Stomach (tissue), 8 donors: ENCODE measurements at regions not wholly inside any gene's neighbourhood (a gene's known extent, or its start where the extent isn't known, plus 50 kb on each side); places are given as distances from the start of the nearest gene placed in this dataset.

ENCODE experiments used
- DNase-seq, 2 donors: peaks; one replicate each; pipeline versions ENCODE4 v3.0.0 to v3.0.0-alpha.2; 2013 to 2019
- H3K27ac ChIP-seq, 5 donors: fragments of 200-600 bp in 4 of 5; sonication (generic) in 4 of 5; one replicate each; pipeline ENCODE4 v1.5.1; 2013 to 2019; ENCODE audit warnings: mild to moderate bottlenecking in 1 of 5, moderate library complexity in 1 of 5
- H3K27me3 ChIP-seq, 3 donors: fragments of 200-600 bp; sonication (generic); one replicate each; pipeline ENCODE4 v1.5.1; 2017 to 2019; ENCODE audit warnings: mixed run types in 1 of 3
- H3K36me3 ChIP-seq, 4 donors: fragments of 200-600 bp; sonication (generic); 1 replicate in 3 of 4; 2 replicates in 1 of 4; pipeline ENCODE4 v1.5.1; 2016 to 2019
- H3K4me1 ChIP-seq, 4 donors: fragments of 200-600 bp; sonication (generic); one replicate each; pipeline ENCODE4 v1.5.1; 2016 to 2019
- H3K4me3 ChIP-seq, 4 donors: fragments of 200-600 bp; sonication (generic) in 3 of 4; one replicate each; pipeline ENCODE4 v1.5.1; 2016 to 2019; ENCODE audit warnings: mild to moderate bottlenecking in 1 of 4
- H3K9me3 ChIP-seq, 4 donors: fragments of 200-600 bp; sonication (generic); one replicate each; pipeline ENCODE4 v1.5.1; 2016 to 2019
- CTCF ChIP-seq, 7 experiments: fragments of 450-650 bp in 4 of 7; fragments of 200-600 bp in 3 of 7; sonication (generic) in 3 of 7; IDR thresholded peaks; one replicate each; pipeline ENCODE4 v1.5.1; 2016 to 2019; ENCODE audit warnings: antibody characterized with exemption in 7 of 7, control low read depth in 2 of 7, mild to moderate bottlenecking in 1 of 7
- EP300 ChIP-seq: sonication (generic); formaldehyde crosslinking; IDR thresholded peaks from one replicate; pipeline ENCODE4 v1.6.1; 2017; ENCODE audit warnings: antibody characterized with exemption
- POLR2A ChIP-seq, 4 donors: fragments of 450-650 bp; IDR thresholded peaks; one replicate each; pipeline ENCODE4 v1.6.1; 2016; ENCODE audit warnings: antibody characterized with exemption in 4 of 4, control low read depth in 2 of 4, mild to moderate bottlenecking in 1 of 4, moderate library complexity in 1 of 4
- POLR2AphosphoS5 ChIP-seq, 3 donors: sonication (generic); formaldehyde crosslinking; IDR thresholded peaks; one replicate each; pipeline ENCODE4 v1.6.1; 2016; ENCODE audit warnings: antibody characterized with exemption in 3 of 3
- WGBS, 5 donors: extraction: QIAGEN DNeasy Blood & Tissue Kit in 3 of 5; methylation state at CpG; one replicate each; pipeline versions ENCODE4 v1.1.5 to v1.1.7; 2013 to 2018; 5-methylcytosine and 5-hydroxymethylcytosine counted together
- intact Hi-C: fragments of 100-400 bp; cut with DNase I; formaldehyde crosslinking; loops from one replicate; pipeline ENCODE4 v1.15.1; 2023; ENCODE audit warnings: low total_unique reads
- donor health status: healthy with polysubstance abuse.
- donor health status: Bipolar disorder and iron deficiency.
- donor health status: healthy.

- Histone ChIP-seq H3K4me3 (no peak overlapping the region), H3K27me3 (no peaks in the 10 kb centered on the region), H3K9me3 (no peaks in the 10 kb centered on the region), H3K27ac (no peak overlapping the region), H3K36me3 (no peaks in the 10 kb centered on the region), H3K4me1 (no peaks in the 10 kb centered on the region)
- 70 to 85% (median 83%) methylated on average over 3 of the region's 3 CpGs for WGBS, 5 donors
- intact Hi-C loops = no loop called here
- TF ChIP-seq POLR2A (IDR thresholded peaks at IDR 0.05) (no peak), CTCF (IDR thresholded peaks at IDR 0.05) (no peak), EP300 (no peak), POLR2AphosphoS5 (IDR thresholded peaks at IDR 0.05) (no peak)
- DNase-seq = no peak
Measured at GRCh38 chr16:9476744-9477143, 385.3 kb downstream of the HAPSTR1 start.

GRCh38 chr16:9479008-9479407, 387.6 kb downstream of the HAPSTR1 start:
- DNase-seq = no peak
- whole genome bisulfite sequencing, 5 donors = 55 to 63% (median 60%) methylated on average over 2 of the region's 2 CpGs
- H3K9me3 ChIP-seq = no peaks in the 10 kb centered on the region
- H3K36me3 ChIP-seq = no peaks in the 10 kb centered on the region
- H3K4me3 ChIP-seq = no peak overlapping the region
- no peaks in the 10 kb centered on the region for H3K4me1 ChIP-seq
- H3K27me3 ChIP-seq = no peaks in the 10 kb centered on the region
- H3K27ac ChIP-seq = no peak overlapping the region
- TF ChIP-seq POLR2A (IDR thresholded peaks at IDR 0.05) (no peak), POLR2AphosphoS5 (IDR thresholded peaks at IDR 0.05) (no peak), EP300 (no peak), CTCF (IDR thresholded peaks at IDR 0.05) (no peak)
- intact Hi-C loops = no loop called here

- no peak for DNase-seq
- intact Hi-C loops = no loop called here
- Histone ChIP-seq H3K27ac (no peak overlapping the region), H3K27me3 (no peaks in the 10 kb centered on the region), H3K4me1 (no peaks in the 10 kb centered on the region), H3K9me3 (no peaks in the 10 kb centered on the region), H3K4me3 (no peak overlapping the region), H3K36me3 (no peaks in the 10 kb centered on the region)
- TF ChIP-seq POLR2AphosphoS5 (IDR thresholded peaks at IDR 0.05) (no peak), POLR2A (IDR thresholded peaks at IDR 0.05) (no peak), CTCF (IDR thresholded peaks at IDR 0.05) (no peak), EP300 (no peak)
- 71 to 88% (median 82%) methylated on average over 3 of the region's 3 CpGs for WGBS, 5 donors
Measured at GRCh38 chr16:9480503-9480902, 389.1 kb downstream of the HAPSTR1 start.

- TF ChIP-seq CTCF (IDR thresholded peaks at IDR 0.05) (no peak), POLR2A (IDR thresholded peaks at IDR 0.05) (no peak), EP300 (no peak), POLR2AphosphoS5 (IDR thresholded peaks at IDR 0.05) (no peak)
- DNase-seq = peak in 1 of 2 donors; percentile 14
- Histone ChIP-seq H3K27me3 (no peaks in the 10 kb centered on the region), H3K27ac (no peak overlapping the region), H3K4me1 (no peaks in the 10 kb centered on the region), H3K9me3 (no peaks in the 10 kb centered on the region), H3K4me3 (no peak overlapping the region), H3K36me3 (no peaks in the 10 kb centered on the region)
- 58 to 71% (median 66%) methylated on average over 18 of the region's 18 CpGs for WGBS, 5 donors
- intact Hi-C loops = no loop called here
Measured at GRCh38 chr16:9481747-9482730, 390.6 kb downstream of the HAPSTR1 start.
